HepG2 (cell line): ENCODE measurements at regions not wholly inside any gene's neighbourhood (a gene's known extent, or its start where the extent isn't known, plus 50 kb on each side); places are given as distances from the start of the nearest gene placed in this dataset.

Experiments used
- ATAC-seq: fragments of 200-7000 bp; cut with Tn5 transposase; 3 replicates; pipeline ENCODE4 v1.9.1; 2020; ENCODE audit warnings: mild to moderate bottlenecking, moderate library complexity
- BruUV-seq: library from RNA; stranded (reverse); fragments of 400-500 nt; replicated peaks from 2 replicates; lab custom pipeline; 2021; lab: Mats Ljungman, UMichigan
- CTCF ChIA-PET: fragments of 300-600 bp; formaldehyde crosslinking; extraction: SDS; loops from one replicate; lab custom pipeline; 2021; ENCODE audit warnings: low total read pairs, inconsistent platforms, low intra/inter-chr PET ratio; lab: Yijun Ruan, JAX
- POLR2A ChIA-PET: fragments of 350-600 bp; sonication (Branson Sonifier 250); formaldehyde crosslinking; loops from one replicate; lab custom pipeline; 2020; ENCODE audit warnings: antibody characterized with exemption, inconsistent platforms; lab: Yijun Ruan, JAX
- DNase-seq: peaks from one replicate; pipeline ENCODE4 v3.0.0-alpha.2; 2015; ENCODE audit warnings: low spot score
- FAIRE-seq: peaks from 3 replicates; lab custom pipeline; 2011; peaks lifted over from hg19 to GRCh38; lab: Jason Lieb, UNC
- H2AFZ ChIP-seq: one replicate; pipeline ENCODE4 v1.6.1; 2011; ENCODE audit warnings: low read length, inconsistent platforms
- H3K27ac ChIP-seq: fragments of 300-600 bp; 3 replicates; pipeline ENCODE4 v1.8.0; 2011; ENCODE audit warnings: mixed run types, mild to moderate bottlenecking, mixed read lengths, low read length, inconsistent platforms; ENCODE audit not compliant: insufficient read depth; ENCODE audit errors: extremely low read length
- H3K27me3 ChIP-seq, 2 experiments: fragments of 200-600 bp in 1 of 2; 2 replicates in 1 of 2; 3 replicates in 1 of 2; pipeline versions ENCODE4 v1.6.0 to v1.8.0; 2011; ENCODE audit warnings: low read length in 2 of 2, mild to moderate bottlenecking in 2 of 2, moderate library complexity in 2 of 2, inconsistent platforms in 1 of 2; ENCODE audit not compliant: insufficient read depth in 2 of 2, control insufficient read depth in 1 of 2
- H3K36me3 ChIP-seq, 2 experiments: fragments of 200-600 bp in 1 of 2; replicated peaks in 1 of 2; 2 replicates in 1 of 2; 3 replicates in 1 of 2; pipeline versions ENCODE4 v1.5.1 to v1.8.0; 2011; ENCODE audit warnings: low read length in 2 of 2, inconsistent platforms in 1 of 2; ENCODE audit not compliant: insufficient read depth in 2 of 2, control insufficient read depth in 1 of 2
- H3K4me1 ChIP-seq: 2 replicates; pipeline ENCODE4 v1.5.1; 2012; ENCODE audit warnings: low read length, inconsistent platforms; ENCODE audit not compliant: insufficient read depth
- H3K4me2 ChIP-seq: 2 replicates; pipeline ENCODE4 v1.6.0; 2011; ENCODE audit warnings: low read depth, low read length, inconsistent platforms
- H3K4me3 ChIP-seq, 3 experiments: fragments of 200-600 bp in 1 of 3; sonication (generic), shearing (Covaris generic) in 1 of 3; replicated peaks in 1 of 3; 2 replicates each; pipeline ENCODE4 v1.5.1; 2011 to 2016; ENCODE audit warnings: low read length in 3 of 3, inconsistent platforms in 2 of 3, low read depth in 2 of 3, mild to moderate bottlenecking in 2 of 3, control low read depth in 1 of 3, mixed read lengths in 1 of 3; ENCODE audit not compliant: insufficient read depth in 1 of 3
- H3K79me2 ChIP-seq: one replicate; pipeline ENCODE4 v1.6.1; 2011; ENCODE audit warnings: low read length, inconsistent platforms; ENCODE audit not compliant: insufficient read depth
- H3K9ac ChIP-seq: 2 replicates; pipeline ENCODE4 v1.6.0; 2011; ENCODE audit warnings: mild to moderate bottlenecking, low read depth, low read length, inconsistent platforms; ENCODE audit not compliant: insufficient read depth
- H3K9me3 ChIP-seq: 2 replicates; pipeline ENCODE4 v1.5.1; 2012; ENCODE audit warnings: mild to moderate bottlenecking, low read length
- H4K20me1 ChIP-seq: 2 replicates; pipeline ENCODE4 v1.6.0; 2011; ENCODE audit warnings: inconsistent platforms, mild to moderate bottlenecking, low read length, moderate library complexity; ENCODE audit not compliant: insufficient read depth
- PRMT3 ChIP-seq: sonication (generic); formaldehyde crosslinking; IDR thresholded peaks from 2 replicates; pipeline ENCODE4 v1.8.1; 2022; ENCODE audit warnings: low read depth, mild to moderate bottlenecking, moderate library complexity, missing genetic modification reagents, borderline replicate concordance
- SPEN ChIP-seq: sonication (generic); formaldehyde crosslinking; IDR thresholded peaks from 2 replicates; pipeline ENCODE4 v1.5.1; 2020; ENCODE audit warnings: low read depth, mild to moderate bottlenecking, missing genetic modification reagents
- SSRP1 ChIP-seq: IDR thresholded peaks from 2 replicates; pipeline ENCODE4 v1.6.1; 2016; ENCODE audit warnings: control low read depth
- TAF1 ChIP-seq: sonication (generic); formaldehyde crosslinking; IDR thresholded peaks from 2 replicates; pipeline ENCODE4 v1.4.0; 2020; ENCODE audit warnings: missing genetic modification reagents
- ZFP62 ChIP-seq: sonication (generic); formaldehyde crosslinking; IDR thresholded peaks from 2 replicates; pipeline ENCODE4 v1.4.0; 2020; ENCODE audit warnings: missing genetic modification reagents
- ZNF574 ChIP-seq: sonication (generic); formaldehyde crosslinking; IDR thresholded peaks from 2 replicates; pipeline ENCODE4 v1.4.0; 2020; ENCODE audit warnings: missing genetic modification reagents
- ZNF781 ChIP-seq: sonication (generic); formaldehyde crosslinking; IDR thresholded peaks from 2 replicates; pipeline ENCODE4 v1.5.1; 2020; ENCODE audit warnings: borderline replicate concordance, mild to moderate bottlenecking, missing genetic modification reagents; ENCODE audit errors: not compliant biosample characterization
- WGBS: methylation state at CpG from one replicate; pipeline ENCODE4 v1.1.6; 2017; ENCODE audit warnings: low lambda C conversion rate; 5-methylcytosine and 5-hydroxymethylcytosine counted together
- in situ Hi-C: cut with HindIII; loops from 2 replicates; pipeline ENCODE4 v1.10.0; 2017; ENCODE audit warnings: low pct_unique_long_range_greater_than_20kb; ENCODE audit not compliant: extremely low pct_ligation_motif_present
- intact Hi-C: fragments of 100-400 bp; cut with micrococcal nuclease; formaldehyde crosslinking; loops from one replicate; pipeline ENCODE4 v1.10.0; 2022; ENCODE audit not compliant: unreplicated experiment
- TF ChIP-seq, protein P1 (sequence below): sonication (generic); formaldehyde crosslinking; IDR thresholded peaks from 2 replicates; pipeline ENCODE4 v1.4.0; 2020; ENCODE audit warnings: missing genetic modification reagents
- TF ChIP-seq, protein P2 (sequence below): sonication (generic); formaldehyde crosslinking; IDR thresholded peaks from 2 replicates; pipeline ENCODE4 v1.8.1; 2022; ENCODE audit warnings: low read depth, mild to moderate bottlenecking, missing genetic modification reagents

- TF ChIP-seq, protein P1, sequence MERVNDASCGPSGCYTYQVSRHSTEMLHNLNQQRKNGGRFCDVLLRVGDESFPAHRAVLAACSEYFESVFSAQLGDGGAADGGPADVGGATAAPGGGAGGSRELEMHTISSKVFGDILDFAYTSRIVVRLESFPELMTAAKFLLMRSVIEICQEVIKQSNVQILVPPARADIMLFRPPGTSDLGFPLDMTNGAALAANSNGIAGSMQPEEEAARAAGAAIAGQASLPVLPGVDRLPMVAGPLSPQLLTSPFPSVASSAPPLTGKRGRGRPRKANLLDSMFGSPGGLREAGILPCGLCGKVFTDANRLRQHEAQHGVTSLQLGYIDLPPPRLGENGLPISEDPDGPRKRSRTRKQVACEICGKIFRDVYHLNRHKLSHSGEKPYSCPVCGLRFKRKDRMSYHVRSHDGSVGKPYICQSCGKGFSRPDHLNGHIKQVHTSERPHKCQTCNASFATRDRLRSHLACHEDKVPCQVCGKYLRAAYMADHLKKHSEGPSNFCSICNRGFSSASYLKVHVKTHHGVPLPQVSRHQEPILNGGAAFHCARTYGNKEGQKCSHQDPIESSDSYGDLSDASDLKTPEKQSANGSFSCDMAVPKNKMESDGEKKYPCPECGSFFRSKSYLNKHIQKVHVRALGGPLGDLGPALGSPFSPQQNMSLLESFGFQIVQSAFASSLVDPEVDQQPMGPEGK, result no peak
- TF ChIP-seq, protein P2, sequence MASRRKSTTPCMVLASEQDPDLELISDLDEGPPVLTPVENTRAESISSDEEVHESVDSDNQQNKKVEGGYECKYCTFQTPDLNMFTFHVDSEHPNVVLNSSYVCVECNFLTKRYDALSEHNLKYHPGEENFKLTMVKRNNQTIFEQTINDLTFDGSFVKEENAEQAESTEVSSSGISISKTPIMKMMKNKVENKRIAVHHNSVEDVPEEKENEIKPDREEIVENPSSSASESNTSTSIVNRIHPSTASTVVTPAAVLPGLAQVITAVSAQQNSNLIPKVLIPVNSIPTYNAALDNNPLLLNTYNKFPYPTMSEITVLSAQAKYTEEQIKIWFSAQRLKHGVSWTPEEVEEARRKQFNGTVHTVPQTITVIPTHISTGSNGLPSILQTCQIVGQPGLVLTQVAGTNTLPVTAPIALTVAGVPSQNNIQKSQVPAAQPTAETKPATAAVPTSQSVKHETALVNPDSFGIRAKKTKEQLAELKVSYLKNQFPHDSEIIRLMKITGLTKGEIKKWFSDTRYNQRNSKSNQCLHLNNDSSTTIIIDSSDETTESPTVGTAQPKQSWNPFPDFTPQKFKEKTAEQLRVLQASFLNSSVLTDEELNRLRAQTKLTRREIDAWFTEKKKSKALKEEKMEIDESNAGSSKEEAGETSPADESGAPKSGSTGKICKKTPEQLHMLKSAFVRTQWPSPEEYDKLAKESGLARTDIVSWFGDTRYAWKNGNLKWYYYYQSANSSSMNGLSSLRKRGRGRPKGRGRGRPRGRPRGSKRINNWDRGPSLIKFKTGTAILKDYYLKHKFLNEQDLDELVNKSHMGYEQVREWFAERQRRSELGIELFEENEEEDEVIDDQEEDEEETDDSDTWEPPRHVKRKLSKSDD, result no peak
- no peak for TF ChIP-seq ZNF574 (CRISPR knock-in tag)
- TF ChIP-seq, all 625 proteins: peak for 0
These were observed 85.7 kb downstream of the PTPDC1 start (continued) for GRCh38 chr9:94169968-94170367.

DNA sequence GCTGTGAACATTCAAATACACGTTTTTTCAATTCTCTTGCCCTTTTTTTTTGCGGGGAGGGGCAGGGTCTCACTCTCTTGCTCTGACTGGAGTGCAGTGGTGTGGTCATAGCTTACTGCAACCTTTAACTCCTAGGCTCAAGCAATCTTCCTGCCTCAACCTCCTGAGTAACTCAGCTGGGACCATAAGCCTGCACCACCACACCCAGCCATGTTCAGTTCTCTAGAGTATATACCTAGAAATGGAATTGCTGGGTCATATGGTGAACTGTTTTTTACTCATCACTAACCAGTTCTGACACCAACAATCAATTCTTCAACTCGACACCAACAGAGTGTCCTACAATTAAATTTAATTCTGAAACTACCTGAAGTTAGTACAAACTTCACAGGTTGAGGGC lies 85.5 kb upstream of the ZNF169 start:
- intact Hi-C loops, result no loop called here

More for the DNA sequence above, 85.5 kb upstream of the ZNF169 start:
- DNase-seq (no peak), FAIRE-seq (no peak), ATAC-seq (peak; percentile 33; the same call in 1 of the 3 replicates)
- in situ Hi-C loops, result no loop called here
- H3K9ac ChIP-seq, result no peak overlapping the region
- H2AFZ ChIP-seq, result no peak overlapping the region
- WGBS, result 86% methylated on average over 3 of the region's 3 CpGs
- ChIA-PET CTCF (no interaction called here), POLR2A (interaction anchor here (0.9 kb wide), 1 partner anchor 9 kb away, joined by 3 read pairs; no protein-coding TSS in a partner anchor)
- no TSS peak for BruUV-seq
- H3K4me3 ChIP-seq, result no peak overlapping the region
- H3K79me2 ChIP-seq, result peaks cover 93% of the 10 kb centered on the region
- H3K27ac ChIP-seq, result no peak overlapping the region
- H3K27me3 ChIP-seq, result no peaks in the 10 kb centered on the region
- H3K4me1 ChIP-seq, result peaks cover 96% of the 10 kb centered on the region
- no peak for TF ChIP-seq SSRP1 (CRISPR knock-in tag)
- TF ChIP-seq ZNF781 (CRISPR knock-in tag), result no peak
- no peak for TF ChIP-seq SPEN (CRISPR knock-in tag)
- no peak for TF ChIP-seq TAF1 (CRISPR knock-in tag)
- no peak for TF ChIP-seq PRMT3 (CRISPR knock-in tag)
- no peak for TF ChIP-seq ZFP62 (CRISPR knock-in tag)
- H3K4me2 ChIP-seq, result no peak overlapping the region
- no peaks in the 10 kb centered on the region for H3K9me3 ChIP-seq
- H4K20me1 ChIP-seq, result peaks cover 97% of the 10 kb centered on the region
- H3K36me3 ChIP-seq, result peaks cover 6 to 24% of the 10 kb centered on the region in 2 experiments; a peak in 4 of 5 replicates
